ENCODE measurements at regions not wholly inside any gene's neighbourhood (a gene's known extent, or its start where the extent isn't known, plus 50 kb on each side); places are given as distances from the start of the nearest gene placed in this dataset.

DNA sequence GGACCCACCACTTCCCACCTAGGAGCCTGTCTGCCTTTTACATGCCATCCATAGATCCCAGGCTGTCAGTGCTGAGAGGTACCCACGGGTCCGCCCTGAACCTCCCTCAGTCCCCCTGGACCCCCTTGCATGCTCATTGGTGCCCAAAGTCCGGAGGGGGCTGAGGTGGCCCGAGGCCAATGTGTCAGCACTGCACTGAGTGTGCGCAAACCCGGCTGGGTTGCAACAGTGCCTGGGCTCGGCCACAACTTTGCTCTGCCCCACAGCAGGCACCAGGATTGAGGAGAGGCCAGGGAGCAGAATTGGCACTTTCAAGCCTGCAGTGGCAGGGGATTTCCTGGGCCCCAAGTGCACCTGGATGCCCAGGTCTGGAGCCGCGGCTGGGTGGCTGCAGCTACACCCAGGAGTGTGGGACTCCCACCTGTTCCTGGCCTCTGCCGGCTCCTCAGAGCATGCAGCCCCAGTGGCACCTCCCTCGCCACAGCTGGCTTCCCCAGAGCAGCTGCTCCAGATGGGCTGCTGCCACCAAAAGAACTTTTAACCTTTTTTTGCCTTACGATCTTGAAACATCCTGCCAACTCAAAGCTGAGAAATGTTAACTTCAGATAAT, 837.0 kb downstream of the SLITRK6 start:
- DNase-seq (ENCODE audit: low read depth) = no peak

DNA sequence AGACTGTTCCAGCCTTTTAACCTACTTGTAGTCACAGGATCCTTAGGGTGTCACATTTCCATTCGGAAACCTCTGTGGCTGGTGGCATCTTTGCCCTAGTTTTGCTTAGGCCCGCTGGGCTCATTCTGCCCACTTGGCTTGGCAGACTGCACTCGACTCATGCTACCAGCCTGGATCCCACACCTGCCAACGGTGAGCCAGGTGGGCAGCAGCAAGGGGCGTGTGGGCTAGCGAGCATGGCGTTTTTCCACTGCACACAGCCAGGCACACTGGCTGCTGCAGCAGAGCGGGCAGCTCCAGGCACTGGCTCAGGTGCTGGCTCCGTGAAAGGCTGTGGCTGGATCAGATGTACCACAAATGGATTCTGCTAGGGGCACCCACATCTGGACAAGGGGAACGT, 838.2 kb downstream of the SLITRK6 start:
- no peak for DNase-seq (ENCODE audit: low read depth)

DNA sequence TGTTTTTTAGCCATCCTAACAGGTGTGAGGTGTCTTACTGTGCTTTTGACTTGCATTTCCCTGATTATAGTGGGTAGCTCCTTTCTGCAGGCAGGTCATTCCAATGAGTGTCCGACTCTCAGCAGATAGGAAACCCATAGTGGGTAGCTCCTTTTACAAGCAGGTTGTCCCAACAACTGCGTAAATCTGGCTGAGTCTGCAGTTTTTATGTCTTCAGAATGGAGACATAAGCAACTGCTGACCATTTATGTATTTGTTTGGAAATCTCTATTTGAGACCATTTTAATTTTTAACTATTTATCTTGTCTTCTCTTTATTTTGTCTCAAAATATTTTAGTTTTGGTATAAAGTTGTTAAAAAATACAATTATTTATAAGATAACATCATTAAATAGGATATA, 839.4 kb downstream of the SLITRK6 start:
- no peak for DNase-seq (ENCODE audit: low read depth)

DNA sequence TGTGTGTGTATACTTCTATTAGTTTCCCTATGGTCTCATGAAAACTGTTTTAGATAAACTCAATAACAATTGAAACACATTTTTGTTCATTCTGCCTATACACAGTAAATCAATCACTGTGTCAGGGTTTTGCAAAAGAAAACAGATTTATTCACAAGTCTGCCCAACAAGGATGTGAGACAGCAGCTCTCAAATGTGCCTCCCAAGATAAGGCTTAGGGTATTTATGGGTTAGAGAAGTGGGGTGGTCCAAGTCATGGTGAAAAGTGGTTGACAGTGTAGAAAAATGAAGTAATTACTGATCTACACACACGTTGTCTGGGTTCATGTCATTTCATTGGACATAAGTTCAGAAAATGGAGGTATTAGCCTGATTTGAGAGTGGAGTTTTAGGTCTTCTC, 844.6 kb downstream of the SLITRK6 start:
- no peak for DNase-seq (ENCODE audit: low read depth)

DNA sequence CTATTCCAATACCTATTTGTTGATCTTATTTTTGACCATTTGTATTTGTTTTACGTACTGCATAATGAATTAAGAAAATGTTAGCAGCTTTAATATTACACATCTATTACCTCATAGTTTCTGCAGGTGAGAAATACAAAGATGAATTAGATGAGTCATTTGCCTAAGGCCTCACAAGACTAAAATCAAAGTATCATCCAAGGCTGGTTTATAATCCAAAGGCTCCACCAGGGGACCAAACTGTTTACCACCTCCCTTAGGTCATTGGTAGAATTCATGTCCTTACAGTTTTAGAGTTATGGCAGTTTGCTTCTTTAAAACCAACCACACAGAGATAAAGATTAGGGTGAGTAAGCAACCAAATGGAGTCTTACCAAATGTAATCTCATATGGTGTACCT, 848.1 kb downstream of the SLITRK6 start:
- DNase-seq (ENCODE audit: low read depth) = no peak

DNA sequence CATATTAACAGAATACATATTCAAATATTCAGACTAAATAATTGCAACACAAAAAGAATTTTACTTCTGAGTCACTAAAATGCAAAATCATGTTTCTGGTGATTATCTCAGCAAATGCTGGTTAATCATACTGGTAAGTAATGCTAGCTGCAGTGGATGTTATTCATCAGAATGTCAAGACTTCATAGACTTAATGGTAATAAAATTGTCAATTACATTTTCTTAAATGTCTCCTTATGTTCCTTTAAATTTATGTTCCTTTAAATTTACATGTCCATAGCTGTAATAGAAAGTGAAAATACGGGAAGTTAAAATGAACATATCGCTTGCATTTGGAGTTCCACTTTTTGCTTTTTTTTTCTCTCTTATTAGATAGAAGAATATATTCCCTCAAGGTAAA, 853.0 kb downstream of the SLITRK6 start:
- DNase-seq (ENCODE audit: low read depth) = no peak

DNA sequence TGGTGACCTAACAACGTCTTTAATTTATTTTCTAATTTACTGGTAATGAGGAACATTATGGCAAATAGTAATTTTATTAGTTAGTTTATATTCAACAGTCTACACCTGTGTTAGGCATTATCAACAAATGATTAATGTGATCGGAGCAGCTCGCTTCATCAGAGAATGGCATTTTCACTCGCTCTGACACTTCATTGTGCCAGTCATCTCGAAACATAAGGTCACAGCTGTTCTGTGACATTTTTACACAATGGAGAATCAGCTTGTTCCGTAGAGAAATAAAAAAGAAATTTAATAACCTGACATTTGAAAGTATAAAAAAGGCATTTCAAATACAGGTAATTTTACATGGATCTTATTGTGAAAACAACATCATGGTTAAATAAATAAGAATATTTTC, 858.4 kb downstream of the SLITRK6 start:
- DNase-seq (ENCODE audit: low read depth) = no peak

DNA sequence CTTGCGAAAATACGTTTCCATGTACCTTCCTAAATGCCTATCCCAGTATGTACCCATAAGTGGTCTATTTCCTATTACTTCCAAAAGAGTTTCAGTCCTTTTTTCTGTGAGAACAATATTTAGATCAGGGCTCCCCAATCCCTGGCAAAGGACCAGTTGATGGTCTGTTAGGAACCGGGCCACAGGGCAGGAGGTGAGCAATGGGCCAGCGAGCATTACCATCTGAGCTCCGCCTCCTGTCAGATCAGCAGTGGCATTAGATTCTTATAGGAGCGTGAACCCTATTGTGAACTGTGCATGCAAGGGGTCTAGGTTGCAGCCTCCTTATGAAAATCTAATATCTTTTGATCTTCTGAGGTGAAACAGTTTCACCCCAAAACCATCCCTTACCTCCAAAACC, 859.1 kb downstream of the SLITRK6 start:
- DNase-seq (ENCODE audit: low read depth) = no peak

DNA sequence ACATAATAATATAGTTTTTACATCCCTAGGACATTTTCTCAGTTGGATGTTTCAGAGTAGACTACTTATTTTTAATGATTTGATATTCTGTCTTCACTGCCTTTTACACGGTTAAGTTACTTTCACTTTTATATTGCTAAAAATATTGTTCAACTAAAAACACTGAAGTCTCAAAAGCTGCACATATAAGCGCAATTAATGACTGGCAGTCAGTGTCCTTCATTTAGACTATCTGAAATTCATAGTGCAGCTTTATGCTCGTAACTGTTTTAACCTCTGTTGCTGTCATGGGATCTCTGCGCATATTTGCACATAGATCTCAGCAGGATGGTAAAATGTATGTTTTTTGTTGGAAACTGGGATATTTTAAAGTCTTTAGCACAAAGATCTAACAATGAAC, 864.3 kb downstream of the SLITRK6 start:
- no peak for DNase-seq (ENCODE audit: low read depth)

DNA sequence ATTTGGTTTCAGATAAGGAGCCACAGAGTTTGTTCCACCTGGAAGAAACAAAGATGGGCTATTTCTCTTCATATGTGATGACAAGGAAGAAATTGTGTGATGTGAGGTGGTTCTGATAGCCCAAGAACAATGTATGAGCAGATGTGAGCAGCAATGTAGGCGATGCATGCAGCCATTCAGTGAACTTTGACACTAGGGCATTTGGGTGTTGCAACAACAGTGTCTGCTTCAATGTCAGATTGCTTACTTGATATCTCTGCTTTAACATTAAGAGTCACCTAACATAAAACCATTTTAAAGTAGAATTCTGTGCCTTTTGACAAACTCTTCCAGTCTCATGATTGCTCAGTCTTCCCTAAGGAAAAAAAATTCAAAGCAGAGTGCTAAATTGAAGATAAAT, 865.4 kb downstream of the SLITRK6 start:
- DNase-seq (ENCODE audit: low read depth) = no peak

DNA sequence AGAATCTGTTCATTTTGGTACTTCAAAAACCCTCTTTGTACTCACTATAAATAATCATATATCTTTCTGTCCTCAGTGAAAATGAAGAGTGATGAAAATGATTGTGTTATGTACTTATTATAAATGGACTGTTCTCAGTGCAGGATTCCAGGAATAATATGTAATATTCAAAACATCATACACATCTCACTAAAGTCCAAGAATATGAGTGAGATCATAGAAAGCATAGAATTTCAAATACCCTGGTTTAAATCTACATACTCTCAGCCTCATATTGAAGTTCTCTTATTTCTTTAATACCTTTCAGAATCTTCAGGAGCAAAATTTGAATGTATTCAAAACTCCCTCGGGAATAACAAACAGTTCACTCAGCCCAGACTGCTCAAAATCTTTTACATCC, 868.0 kb downstream of the SLITRK6 start:
- DNase-seq (ENCODE audit: low read depth) = no peak

DNA sequence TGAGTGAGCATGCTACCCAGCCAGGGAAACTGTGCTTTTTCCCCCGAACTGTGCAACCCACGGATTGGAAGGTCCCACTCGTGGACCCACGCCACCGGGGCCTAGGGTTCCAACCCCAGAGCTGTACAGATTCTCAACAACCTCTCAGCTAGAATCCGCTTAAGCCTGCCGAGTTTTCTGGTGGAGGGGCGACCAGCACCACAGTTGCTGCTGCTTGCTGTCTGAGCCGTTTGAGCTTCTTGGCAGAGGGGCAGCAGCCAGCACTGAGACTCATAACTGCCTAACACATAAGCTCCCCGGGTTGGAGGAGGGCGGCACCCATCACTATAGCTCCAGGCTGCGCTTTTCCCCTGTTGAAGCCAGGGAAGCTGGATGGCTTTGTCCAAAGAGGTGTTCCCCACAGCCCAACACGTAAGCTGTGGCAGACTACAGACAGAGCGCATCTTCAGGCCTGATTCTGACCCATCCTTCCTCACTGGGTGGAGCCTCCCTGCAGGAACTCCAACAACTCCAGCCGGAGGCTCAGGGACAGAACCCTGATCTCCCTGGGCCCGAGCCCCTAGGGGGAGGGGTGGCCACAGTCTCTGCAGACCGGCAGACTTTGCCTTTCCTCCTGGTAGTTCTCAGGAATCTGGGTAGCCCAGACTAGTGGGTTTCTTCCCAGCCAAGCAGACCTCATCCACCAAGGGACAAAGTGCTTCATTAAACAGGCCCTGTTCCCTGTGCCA, 871.6 kb downstream of the SLITRK6 start:
- no peak for DNase-seq (ENCODE audit: low read depth)

DNA sequence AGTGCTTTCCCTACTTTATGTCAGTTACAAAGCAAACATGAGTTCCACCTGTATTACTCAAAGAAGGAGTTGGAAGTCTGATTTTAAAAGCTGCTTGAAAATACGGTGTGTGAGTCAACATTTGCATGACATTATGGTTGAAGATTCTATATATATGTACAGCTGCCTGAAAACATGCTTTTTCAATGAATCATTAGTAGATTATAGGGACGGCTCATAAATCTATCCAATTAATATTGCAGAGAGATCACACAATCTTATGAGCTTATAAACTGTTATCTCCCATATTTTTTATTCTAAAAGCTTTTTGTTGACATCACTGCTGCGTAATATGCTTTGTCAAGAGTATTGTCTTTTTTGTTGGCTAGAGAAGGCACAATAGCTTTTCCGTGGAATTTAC, 873.8 kb downstream of the SLITRK6 start:
- peak; percentile 3 for DNase-seq (ENCODE audit: low read depth)

DNA sequence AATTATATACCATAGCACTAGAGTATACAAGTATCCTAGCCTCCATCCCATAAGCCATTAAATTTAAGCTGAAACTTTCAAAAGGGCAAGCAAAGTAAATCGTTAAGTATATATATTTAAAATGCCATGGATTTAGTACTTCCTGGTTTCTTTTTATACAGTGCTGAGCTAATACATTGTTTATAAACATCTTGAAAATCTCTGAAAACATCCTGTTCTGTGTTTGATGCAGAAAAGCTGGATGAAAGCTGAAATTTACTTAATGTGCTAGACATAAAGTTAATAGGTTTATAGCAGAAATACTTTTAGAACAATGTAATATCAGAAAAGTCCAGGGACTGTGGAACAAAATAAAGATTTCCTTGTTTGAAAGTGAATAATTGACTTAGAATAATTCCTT, 875.4 kb downstream of the SLITRK6 start:
- no peak for DNase-seq (ENCODE audit: low read depth)

DNA sequence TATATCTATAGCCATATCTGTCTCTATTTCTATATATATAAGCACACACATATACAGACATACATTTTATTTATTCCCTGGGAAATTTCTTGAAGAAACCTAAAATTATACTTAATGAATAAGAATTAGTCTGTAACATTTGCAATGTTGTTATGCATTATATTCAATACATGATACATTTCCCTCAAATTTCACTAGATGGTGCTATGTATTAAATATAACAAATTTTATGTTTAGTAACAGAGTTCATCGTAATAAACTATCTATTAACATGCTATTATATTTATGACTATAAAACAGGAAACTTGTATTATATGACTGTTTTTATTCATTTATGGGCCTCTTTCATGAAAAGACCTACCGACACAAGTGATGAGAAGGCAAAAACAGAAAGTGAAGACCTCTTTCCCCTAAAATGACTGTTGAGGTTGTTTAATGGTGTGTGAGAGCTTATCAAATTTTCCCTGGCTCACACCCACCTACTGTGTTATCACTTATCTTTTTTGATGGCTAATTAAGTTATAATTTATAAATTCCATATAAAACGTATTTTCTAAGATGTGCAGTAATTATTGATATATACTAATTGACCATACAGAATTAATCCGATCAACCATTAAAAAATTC, 881.9 kb downstream of the SLITRK6 start:
- DNase-seq (ENCODE audit: low read depth) = peak; percentile 29

DNA sequence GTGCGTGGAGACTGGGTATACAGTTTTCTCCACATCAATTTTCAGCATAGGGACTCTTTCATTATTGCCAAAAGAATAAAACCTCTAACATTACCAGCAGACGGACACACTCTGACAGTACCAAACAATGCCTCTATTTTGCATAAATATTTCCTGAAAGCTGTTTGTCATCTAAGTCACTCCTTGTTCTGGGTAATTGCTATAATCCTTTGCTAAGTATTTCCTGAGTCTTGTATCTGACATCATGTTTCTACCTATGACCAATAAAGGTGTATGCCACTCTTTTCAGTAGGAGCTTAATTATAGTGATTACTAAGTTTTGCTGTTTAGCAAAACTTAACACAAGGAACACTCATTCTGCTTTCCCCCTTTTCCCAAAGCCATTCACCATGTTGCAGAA, 886.5 kb downstream of the SLITRK6 start:
- DNase-seq (ENCODE audit: low read depth) = no peak

DNA sequence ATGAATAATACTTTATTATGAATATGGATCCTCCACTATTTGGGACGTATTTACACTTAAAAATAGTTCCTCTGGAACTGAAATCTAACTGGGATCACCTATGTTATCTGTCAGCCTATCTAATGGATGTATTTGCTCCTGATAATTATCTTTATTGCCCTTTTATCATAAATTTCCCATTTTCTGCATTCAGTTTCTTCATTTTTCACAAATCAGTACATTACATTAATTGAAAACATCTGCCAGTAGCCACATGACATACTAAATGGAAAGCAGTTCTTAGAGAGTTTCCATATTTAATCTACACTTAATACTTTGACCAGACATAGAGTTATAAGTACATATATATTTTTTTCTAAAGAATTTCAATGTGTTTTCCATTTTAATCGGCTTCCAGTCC, 888.8 kb downstream of the SLITRK6 start:
- DNase-seq (ENCODE audit: low read depth) = no peak

DNA sequence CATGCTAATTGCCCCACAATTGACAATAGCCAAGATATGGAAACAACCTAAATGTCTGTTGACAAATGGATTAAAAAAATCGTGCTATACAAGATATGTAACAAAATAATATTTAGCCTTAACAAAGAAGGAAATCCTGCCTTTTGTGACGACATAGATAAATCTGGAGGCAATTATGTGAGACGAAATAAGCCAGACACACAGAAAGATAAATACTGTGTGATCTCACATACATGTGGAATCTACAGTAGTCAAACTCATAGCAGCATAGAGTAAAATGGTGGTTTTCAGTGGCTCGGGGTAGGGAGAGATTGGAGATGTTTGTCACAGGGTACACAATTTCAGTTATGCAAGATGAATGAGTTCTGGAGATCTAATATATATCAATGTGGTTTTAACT, 895.8 kb downstream of the SLITRK6 start:
- no peak for DNase-seq (ENCODE audit: low read depth)

DNA sequence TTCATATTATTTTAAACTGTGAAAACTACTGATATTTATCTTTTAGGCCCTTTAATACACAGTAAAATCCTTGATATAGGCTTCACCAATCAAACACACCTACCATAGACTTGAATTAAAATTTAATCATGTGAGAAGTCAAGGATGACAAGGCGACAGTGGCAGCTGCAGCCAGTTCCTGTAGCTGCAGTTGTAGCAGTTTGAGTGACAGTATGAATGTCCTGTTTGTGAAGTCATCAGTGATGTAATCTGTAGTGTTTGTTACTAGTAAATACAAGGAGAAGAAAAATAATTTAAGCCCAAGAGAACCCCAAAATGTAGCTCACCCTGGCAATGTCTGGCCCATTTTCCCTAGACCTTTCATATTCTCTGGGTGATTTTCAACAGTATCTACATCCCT, 897.0 kb downstream of the SLITRK6 start:
- no peak for DNase-seq (ENCODE audit: low read depth)

DNA sequence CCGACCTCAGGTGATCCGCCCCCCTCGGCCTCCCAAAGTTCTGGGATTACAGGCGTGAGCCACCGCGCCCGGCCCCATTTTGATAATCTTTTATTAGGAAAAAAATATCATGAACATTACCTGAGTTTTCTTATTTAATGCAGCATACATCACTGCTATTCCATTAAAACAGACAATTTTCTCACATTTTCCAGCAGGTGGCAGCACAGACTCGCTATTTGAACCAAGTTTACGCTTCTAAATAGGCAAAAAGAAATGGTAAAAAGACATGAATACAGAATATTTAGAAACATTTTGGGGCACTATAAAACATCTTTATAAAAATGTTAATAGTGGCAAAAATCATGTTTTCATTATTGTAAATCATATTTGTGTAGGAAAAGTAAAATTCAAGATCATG, 903.1 kb downstream of the SLITRK6 start:
- peak; percentile 59 for DNase-seq (ENCODE audit: low read depth)

DNA sequence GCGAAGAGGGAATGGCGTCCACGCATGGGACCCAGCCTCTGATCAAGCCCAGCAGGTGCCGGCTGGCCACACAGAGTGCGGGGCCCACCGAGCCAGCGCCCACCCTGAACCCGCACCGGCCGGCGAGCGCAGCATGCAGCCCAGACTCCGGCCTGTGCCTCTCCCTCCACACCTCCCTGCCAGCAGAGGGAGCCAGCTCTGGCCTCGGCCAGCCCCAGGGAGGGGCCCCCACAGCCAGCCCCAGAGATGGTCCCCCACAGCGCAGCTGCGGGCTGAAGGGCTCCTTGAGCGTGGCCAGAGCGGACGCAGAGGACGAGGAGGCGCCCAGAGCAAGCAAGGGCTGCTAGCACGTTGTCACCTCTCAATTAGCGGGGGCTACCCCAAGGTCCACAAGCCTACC, 904.5 kb downstream of the SLITRK6 start:
- no peak for DNase-seq (ENCODE audit: low read depth)

DNA sequence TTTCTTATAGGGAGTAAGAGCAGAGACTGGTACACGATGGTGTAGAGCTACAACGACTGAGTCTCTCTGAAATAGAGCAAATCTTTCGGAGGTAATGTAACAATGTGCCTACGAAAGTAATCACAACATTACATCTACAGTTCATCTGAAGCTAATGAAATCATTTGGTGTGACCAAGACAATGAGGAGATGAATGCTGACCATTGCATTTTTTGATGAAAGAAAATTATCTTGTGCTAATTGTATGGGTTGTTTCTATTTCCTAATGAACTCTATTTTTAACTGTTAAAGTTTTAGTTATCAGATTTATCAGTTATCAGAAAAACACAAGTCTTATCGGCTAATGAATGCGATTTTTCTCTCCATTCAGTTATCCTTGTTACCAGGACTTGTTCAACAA, 913.4 kb downstream of the SLITRK6 start:
- no peak for DNase-seq (ENCODE audit: low read depth)

DNA sequence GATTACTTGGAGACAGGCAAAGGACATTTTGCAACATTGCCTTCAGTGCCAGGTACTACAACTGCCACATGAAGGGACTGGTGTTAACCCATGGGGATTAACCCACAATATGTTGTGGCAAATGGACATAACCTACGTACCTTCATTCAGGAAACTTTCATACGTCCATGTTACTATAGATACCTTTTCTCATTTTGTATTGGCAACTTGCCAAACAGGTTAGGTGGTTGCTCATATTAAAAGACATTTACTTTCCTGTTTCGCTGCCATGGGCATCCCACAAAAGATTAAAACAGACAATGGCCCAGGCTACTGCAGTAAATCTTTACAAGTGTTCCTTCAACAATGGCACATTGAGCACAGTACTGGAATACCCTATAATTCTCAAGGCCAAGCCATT, 925.3 kb downstream of the SLITRK6 start:
- DNase-seq (ENCODE audit: low read depth) = no peak

DNA sequence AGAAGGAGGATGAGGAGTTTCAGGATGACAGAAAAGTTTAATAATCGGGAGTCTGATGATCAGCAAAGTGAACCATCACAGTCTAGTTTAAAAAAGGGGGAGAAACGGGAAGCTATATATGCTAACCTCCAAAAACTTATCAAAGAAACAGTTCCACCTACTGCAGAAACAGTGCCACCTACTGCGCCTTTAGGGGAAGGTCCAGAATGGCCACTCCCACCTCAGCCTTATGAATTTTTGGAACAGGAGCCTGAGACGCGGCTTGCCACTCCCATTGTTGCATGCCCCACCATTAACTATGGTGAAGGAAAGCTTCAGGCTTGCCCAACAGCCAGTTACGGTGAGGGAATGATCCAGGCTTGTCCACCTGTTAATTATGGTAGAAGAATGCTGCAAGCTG, 929.0 kb downstream of the SLITRK6 start:
- peak; percentile 2 for DNase-seq (ENCODE audit: low read depth)
